ENCODE measurements at regions not wholly inside any gene's neighbourhood (a gene's known extent, or its start where the extent isn't known, plus 50 kb on each side); places are given as distances from the start of the nearest gene placed in this dataset.

- H3K4me3 ChIP-seq (ENCODE audit: control insufficient read depth, low read depth, low read length), result no peak overlapping the region
- no peak for DNase-seq (ENCODE audit: low read depth)
- TF ChIP-seq CTCF (IDR thresholded peaks at IDR 0.05; ENCODE audit: control insufficient read depth, insufficient read depth, low read depth, low read length, missing control alignments), result no peak
These were observed 169.3 kb upstream of the BET1 start for GRCh38 chr7:94173436-94173835.

GRCh38 chr7:94174375-94174774 lies 170.2 kb upstream of the BET1 start:
- no peak overlapping the region for H3K4me3 ChIP-seq (ENCODE audit: control insufficient read depth, low read depth, low read length)
- no peak for DNase-seq (ENCODE audit: low read depth)
- no peak for TF ChIP-seq CTCF (IDR thresholded peaks at IDR 0.05; ENCODE audit: control insufficient read depth, insufficient read depth, low read depth, low read length, missing control alignments)

- DNase-seq (ENCODE audit: low read depth), result no peak
- no peak overlapping the region for H3K4me3 ChIP-seq (ENCODE audit: control insufficient read depth, low read depth, low read length)
- no peak for TF ChIP-seq CTCF (IDR thresholded peaks at IDR 0.05; ENCODE audit: control insufficient read depth, insufficient read depth, low read depth, low read length, missing control alignments)
These were observed 170.8 kb upstream of the BET1 start for GRCh38 chr7:94174956-94175355.

- H3K4me3 ChIP-seq (ENCODE audit: control insufficient read depth, low read depth, low read length), result no peak overlapping the region
- DNase-seq (ENCODE audit: low read depth), result no peak
- no peak for TF ChIP-seq CTCF (IDR thresholded peaks at IDR 0.05; ENCODE audit: control insufficient read depth, insufficient read depth, low read depth, low read length, missing control alignments)
These were observed 172.6 kb upstream of the BET1 start for GRCh38 chr7:94176694-94177200.

- no peak for DNase-seq (ENCODE audit: low read depth)
- no peak overlapping the region for H3K4me3 ChIP-seq (ENCODE audit: control insufficient read depth, low read depth, low read length)
- TF ChIP-seq CTCF (IDR thresholded peaks at IDR 0.05; ENCODE audit: control insufficient read depth, insufficient read depth, low read depth, low read length, missing control alignments), result no peak
These were observed 173.3 kb upstream of the BET1 start for GRCh38 chr7:94177441-94177840.

GRCh38 chr7:94178230-94178629 lies 174.1 kb upstream of the BET1 start:
- no peak for DNase-seq (ENCODE audit: low read depth)
- TF ChIP-seq CTCF (IDR thresholded peaks at IDR 0.05; ENCODE audit: control insufficient read depth, insufficient read depth, low read depth, low read length, missing control alignments), result no peak
- no peak overlapping the region for H3K4me3 ChIP-seq (ENCODE audit: control insufficient read depth, low read depth, low read length)

- no peak overlapping the region for H3K4me3 ChIP-seq (ENCODE audit: control insufficient read depth, low read depth, low read length)
- no peak for DNase-seq (ENCODE audit: low read depth)
- no peak for TF ChIP-seq CTCF (IDR thresholded peaks at IDR 0.05; ENCODE audit: control insufficient read depth, insufficient read depth, low read depth, low read length, missing control alignments)
These were observed 175.3 kb upstream of the BET1 start for GRCh38 chr7:94179466-94179865.
